ENCODE measurements at regions not wholly inside any gene's neighbourhood (a gene's known extent, or its start where the extent isn't known, plus 50 kb on each side); places are given as distances from the start of the nearest gene placed in this dataset.
A peak's percentile ranks its signal among the peaks of the same experiment; 100 is the strongest.
"Not testable (repeated sequence)": the region's sequence is repeated elsewhere in the genome, so short reads cannot be mapped to it uniquely, and the experiment has no call there.

DNA sequence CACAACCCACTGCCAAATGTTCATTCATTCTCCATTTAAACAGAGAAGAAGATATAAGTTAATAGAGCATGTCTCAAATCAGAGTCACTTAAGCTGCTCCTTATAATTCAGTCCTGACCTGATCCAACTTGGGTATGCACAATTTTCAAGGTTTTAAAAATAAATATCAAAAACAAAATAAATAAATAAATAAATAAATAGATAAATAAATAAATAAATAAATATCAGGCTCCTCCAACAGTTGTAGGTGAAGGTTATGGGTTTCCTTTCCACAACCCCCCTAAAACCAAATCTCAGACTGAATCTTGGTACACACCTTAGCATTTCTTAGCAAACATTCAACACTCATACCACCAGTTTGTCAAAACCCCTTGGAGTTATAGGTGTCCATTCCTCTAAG, 204.4 kb downstream of the PARM1 start:
- Histone ChIP-seq H3K27me3 (ENCODE audit: control insufficient read depth in 1 of 2, insufficient read depth in 2 of 2, low read length in 2 of 2) (no peaks in the 10 kb centered on the region), H3K27ac (ENCODE audit: low read depth in 2 of 2, low read length in 1 of 2) (no peak overlapping the region), H3K36me3 (ENCODE audit: control insufficient read depth in 2 of 2, insufficient read depth in 2 of 2, low read length in 1 of 2) (no peaks in the 10 kb centered on the region), H3K9me3 (ENCODE audit: control insufficient read depth in 2 of 2, insufficient read depth in 1 of 2, low read depth in 1 of 2, low read length in 1 of 2) (no peaks in the 10 kb centered on the region), H3K4me1 (ENCODE audit: control insufficient read depth in 2 of 2, insufficient read depth in 2 of 2, low read length in 1 of 2) (no peaks in the 10 kb centered on the region), H3K4me3 (ENCODE audit: low read depth in 1 of 2, low read length in 2 of 2) (no peak overlapping the region)

DNA sequence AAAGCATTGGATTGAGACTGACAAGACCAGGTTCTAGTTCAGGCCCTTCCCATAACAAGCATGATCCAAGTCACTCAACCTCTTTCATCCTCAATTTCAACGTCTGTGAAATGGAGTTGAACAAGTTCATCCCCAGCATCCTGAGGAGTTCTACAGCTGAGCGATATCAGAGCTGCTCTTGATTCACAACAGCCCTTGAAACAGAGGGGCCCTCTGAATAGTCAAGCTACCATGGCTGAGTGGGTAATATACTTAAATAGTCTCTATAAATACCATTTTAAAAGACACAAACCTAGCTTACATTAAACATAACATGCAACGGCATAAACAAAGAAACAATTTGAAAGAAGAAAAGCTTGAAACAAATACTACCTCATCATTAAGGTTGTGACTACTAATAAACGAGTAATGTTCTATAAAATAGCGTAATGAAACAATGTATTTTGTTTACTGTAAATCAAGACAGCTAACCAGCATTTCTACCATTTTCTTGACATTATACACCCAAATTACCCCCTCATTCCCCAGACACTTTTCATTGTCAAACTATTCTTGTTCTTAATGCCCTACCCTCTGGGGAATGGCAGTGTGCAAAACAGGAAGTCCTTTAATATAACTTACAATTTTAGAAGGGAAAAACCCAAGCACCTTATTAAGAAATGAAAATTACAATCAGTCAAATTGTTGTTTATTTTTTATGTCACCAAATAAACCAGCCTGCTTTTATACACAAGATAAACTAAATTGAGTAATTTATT, 202.3 kb downstream of the PARM1 start:
- no peak overlapping the region for H3K4me3 ChIP-seq (ENCODE audit: low read depth in 1 of 2, low read length in 2 of 2)
- H3K4me1 ChIP-seq (ENCODE audit: control insufficient read depth in 2 of 2, insufficient read depth in 2 of 2, low read length in 1 of 2), result no peaks in the 10 kb centered on the region
- H3K27ac ChIP-seq (ENCODE audit: low read depth in 2 of 2, low read length in 1 of 2), result no peak overlapping the region
- no peaks in the 10 kb centered on the region for H3K36me3 ChIP-seq (ENCODE audit: control insufficient read depth in 2 of 2, insufficient read depth in 2 of 2, low read length in 1 of 2)
- H3K9me3 ChIP-seq (ENCODE audit: control insufficient read depth in 2 of 2, insufficient read depth in 1 of 2, low read depth in 1 of 2, low read length in 1 of 2), result no peaks in the 10 kb centered on the region
- H3K27me3 ChIP-seq (ENCODE audit: control insufficient read depth in 1 of 2, insufficient read depth in 2 of 2, low read length in 2 of 2), result no peaks in the 10 kb centered on the region
- 74 to 82% methylated on average over 5 of the region's 5 CpGs for WGBS, 2 donors

DNA sequence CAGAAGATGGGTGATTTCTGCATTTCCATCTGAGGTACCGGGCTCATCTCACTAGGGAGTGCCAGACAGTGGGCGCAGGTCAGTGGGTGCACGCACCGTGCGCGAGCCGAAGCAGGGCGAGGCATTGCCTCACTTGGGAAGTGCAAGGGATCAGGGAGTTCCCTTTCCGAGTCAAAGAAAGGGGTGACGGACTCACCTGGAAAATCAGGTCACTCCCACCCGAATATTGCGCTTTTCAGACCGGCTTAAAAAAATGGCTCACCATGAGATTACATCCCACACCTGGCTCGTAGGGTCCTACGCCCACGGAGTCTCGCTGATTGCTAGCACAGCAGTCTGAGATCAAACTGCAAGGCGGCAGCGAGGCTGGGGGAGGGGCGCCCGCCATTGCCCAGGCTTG, 194.0 kb downstream of the PARM1 start:
- not testable (repeated sequence) for H3K36me3 ChIP-seq (ENCODE audit: control insufficient read depth in 2 of 2, insufficient read depth in 2 of 2, low read length in 1 of 2); H3K27me3 ChIP-seq (ENCODE audit: control insufficient read depth in 1 of 2, insufficient read depth in 2 of 2, low read length in 2 of 2); H3K27ac ChIP-seq (ENCODE audit: low read depth in 2 of 2, low read length in 1 of 2); H3K4me1 ChIP-seq (ENCODE audit: control insufficient read depth in 2 of 2, insufficient read depth in 2 of 2, low read length in 1 of 2); H3K9me3 ChIP-seq (ENCODE audit: control insufficient read depth in 2 of 2, insufficient read depth in 1 of 2, low read depth in 1 of 2, low read length in 1 of 2)
- WGBS, 2 donors, result 42 to 51% methylated on average over 8 to 13 of the region's 21 CpGs
- peak overlapping the region; percentile 17 to 42 for H3K4me3 ChIP-seq (ENCODE audit: low read depth in 1 of 2, low read length in 2 of 2)

DNA sequence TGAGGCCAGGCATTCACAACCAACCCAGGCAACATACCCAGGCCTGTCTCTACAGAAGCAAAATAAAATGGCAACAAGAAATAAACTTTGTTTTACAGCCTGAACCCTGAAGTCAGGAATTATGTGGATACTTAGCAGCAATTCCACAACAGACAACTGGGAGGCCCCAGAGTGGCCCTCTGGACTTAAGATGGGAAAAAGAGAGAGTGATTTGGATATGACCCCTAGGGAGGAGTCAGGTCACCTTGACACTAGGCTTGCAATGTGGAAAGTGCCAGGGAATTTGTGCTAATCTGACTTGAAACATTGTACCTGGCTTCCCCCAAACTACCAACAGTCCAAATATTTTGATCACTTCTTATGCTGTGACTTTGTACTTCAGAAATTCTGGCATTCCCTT, 193.1 kb downstream of the PARM1 start:
- Histone ChIP-seq H3K27me3 (ENCODE audit: control insufficient read depth in 1 of 2, insufficient read depth in 2 of 2, low read length in 2 of 2) (no peaks in the 10 kb centered on the region), H3K27ac (ENCODE audit: low read depth in 2 of 2, low read length in 1 of 2) (no peak overlapping the region), H3K36me3 (ENCODE audit: control insufficient read depth in 2 of 2, insufficient read depth in 2 of 2, low read length in 1 of 2) (no peaks in the 10 kb centered on the region), H3K4me1 (ENCODE audit: control insufficient read depth in 2 of 2, insufficient read depth in 2 of 2, low read length in 1 of 2) (no peaks in the 10 kb centered on the region), H3K4me3 (ENCODE audit: low read depth in 1 of 2, low read length in 2 of 2) (no peak overlapping the region), H3K9me3 (ENCODE audit: control insufficient read depth in 2 of 2, insufficient read depth in 1 of 2, low read depth in 1 of 2, low read length in 1 of 2) (no peaks in the 10 kb centered on the region)

DNA sequence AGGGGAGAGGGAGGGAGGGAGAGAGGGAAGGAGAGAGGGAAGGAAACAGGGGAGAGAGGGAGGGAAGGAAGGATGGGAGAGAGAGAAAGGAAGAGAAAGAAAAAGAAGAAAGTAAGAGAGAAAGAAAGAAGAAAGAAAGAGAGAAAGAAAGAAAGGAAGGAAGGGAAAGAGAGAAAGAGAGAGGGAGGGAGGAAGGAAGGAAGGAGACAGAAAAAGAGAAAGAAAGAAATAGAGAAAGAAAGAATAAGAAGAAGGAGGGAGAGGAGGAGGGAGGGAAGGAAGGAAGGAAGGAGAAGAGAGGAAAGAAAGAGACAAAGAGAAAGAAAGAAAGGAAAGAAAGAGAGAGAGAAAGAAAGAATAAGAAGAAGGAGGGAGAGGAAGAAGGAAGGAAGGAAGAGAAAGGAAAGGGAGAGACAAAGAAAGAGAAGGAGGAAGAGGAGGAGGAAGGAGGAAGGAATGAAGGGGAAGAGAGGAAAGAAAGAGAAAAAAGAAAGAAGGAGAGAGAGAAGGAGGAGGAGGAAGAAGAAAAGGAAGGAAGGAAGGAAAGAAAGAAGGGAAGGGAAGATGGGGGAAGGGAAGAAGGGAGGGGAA, 189.6 kb downstream of the PARM1 start:
- Histone ChIP-seq H3K9me3 (ENCODE audit: control insufficient read depth in 2 of 2, insufficient read depth in 1 of 2, low read depth in 1 of 2, low read length in 1 of 2) (peaks cover 0 to 3% of the 10 kb centered on the region in 2 donors), H3K27ac (ENCODE audit: low read depth in 2 of 2, low read length in 1 of 2) (no peak overlapping the region), H3K4me3 (ENCODE audit: low read depth in 1 of 2, low read length in 2 of 2) (no peak overlapping the region), H3K27me3 (ENCODE audit: control insufficient read depth in 1 of 2, insufficient read depth in 2 of 2, low read length in 2 of 2) (no peaks in the 10 kb centered on the region), H3K4me1 (ENCODE audit: control insufficient read depth in 2 of 2, insufficient read depth in 2 of 2, low read length in 1 of 2) (no peaks in the 10 kb centered on the region), H3K36me3 (ENCODE audit: control insufficient read depth in 2 of 2, insufficient read depth in 2 of 2, low read length in 1 of 2) (no peaks in the 10 kb centered on the region)

DNA sequence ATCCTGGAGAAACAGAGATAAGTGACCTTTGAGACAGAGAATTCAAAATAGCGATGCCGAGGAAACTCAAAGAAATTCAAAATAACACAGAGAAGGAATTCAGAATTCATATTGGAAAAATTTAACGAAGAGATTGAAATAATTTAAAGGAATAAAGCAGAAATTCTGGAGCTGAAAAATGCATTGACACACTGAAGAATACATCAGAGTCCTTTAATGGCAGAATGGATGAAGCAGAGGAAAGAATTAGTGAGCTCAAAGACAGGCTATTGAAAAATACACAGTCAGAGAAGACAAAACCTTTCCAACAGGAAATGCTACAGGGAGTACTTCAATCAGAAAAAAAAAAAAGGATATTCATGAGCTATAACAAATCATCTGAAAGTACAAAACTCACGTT, 185.8 kb downstream of the PARM1 start:
- no peaks in the 10 kb centered on the region for H3K36me3 ChIP-seq (ENCODE audit: control insufficient read depth in 2 of 2, insufficient read depth in 2 of 2, low read length in 1 of 2)
- no peaks in the 10 kb centered on the region for H3K4me1 ChIP-seq (ENCODE audit: control insufficient read depth in 2 of 2, insufficient read depth in 2 of 2, low read length in 1 of 2)
- no peak overlapping the region for H3K4me3 ChIP-seq (ENCODE audit: low read depth in 1 of 2, low read length in 2 of 2)
- peaks cover 0 to 6% of the 10 kb centered on the region in 2 donors for H3K9me3 ChIP-seq (ENCODE audit: control insufficient read depth in 2 of 2, insufficient read depth in 1 of 2, low read depth in 1 of 2, low read length in 1 of 2)
- WGBS, 2 donors, result 91 to 92% methylated on average over 4 of the region's 4 CpGs
- no peaks in the 10 kb centered on the region for H3K27me3 ChIP-seq (ENCODE audit: control insufficient read depth in 1 of 2, insufficient read depth in 2 of 2, low read length in 2 of 2)
- H3K27ac ChIP-seq (ENCODE audit: low read depth in 2 of 2, low read length in 1 of 2), result no peak overlapping the region

DNA sequence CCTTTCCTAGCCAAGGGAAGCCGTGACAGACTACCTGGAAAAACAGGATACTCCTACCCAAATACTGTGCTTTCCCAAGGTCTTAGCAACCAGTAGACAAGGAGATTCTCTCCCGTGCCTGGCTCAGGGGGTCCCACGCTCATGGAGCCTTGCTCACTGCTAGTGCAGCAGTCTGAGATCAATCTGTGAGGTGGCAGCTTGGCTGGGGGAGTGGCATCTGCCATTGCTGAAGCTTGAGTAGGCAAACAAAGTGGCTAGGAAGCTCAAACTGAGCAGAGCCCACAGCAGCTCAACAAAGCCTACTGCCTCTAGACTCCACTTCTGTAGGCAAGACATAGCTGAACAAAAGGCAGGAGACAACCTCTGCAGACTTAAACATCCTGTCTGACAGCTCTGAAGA, 177.1 kb downstream of the PARM1 start:
- H3K4me3 ChIP-seq (ENCODE audit: low read depth in 1 of 2, low read length in 2 of 2), result no peak overlapping the region

DNA sequence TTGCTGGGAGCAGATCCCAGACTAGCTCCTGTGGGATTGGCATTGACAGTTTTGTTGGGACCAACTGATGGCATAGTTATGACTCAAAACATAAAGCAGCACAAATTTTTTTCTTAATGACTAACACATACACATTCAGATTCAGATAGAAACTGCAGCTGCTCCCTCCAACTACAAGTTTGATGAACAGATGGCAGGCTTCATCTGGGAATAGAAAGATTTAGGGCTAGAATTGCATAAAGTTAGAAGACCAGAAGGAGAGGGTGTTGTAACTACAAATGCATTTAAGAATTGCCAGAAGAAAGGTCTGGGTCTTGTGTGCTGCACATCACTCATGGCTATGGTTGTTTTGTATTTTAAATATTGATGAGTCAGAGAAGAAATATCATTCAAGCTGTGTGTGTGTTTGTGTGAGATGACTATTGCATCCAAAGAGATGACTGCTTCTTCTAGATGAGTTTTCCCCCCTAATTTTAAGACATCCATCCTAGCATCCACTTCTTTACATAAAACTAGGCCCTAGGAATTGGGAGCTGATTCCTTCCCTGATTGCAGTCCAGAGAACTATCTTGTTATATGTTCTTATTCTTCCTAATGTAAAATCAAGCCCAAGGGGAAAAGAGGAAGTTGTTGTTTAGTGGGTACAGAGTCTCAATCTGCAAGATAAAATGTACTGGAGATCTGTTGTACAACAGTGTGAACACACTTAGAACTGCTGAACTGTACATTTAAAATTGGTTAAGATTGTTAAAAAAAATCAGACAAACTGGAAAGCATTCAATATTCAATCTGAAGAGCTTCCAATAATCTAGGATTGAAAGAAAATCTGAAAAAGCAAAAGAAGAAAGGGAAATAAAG, 175.1 kb downstream of the PARM1 start:
- Histone ChIP-seq H3K27ac (ENCODE audit: low read depth in 2 of 2, low read length in 1 of 2) (no peak overlapping the region), H3K27me3 (ENCODE audit: control insufficient read depth in 1 of 2, insufficient read depth in 2 of 2, low read length in 2 of 2) (no peaks in the 10 kb centered on the region), H3K36me3 (ENCODE audit: control insufficient read depth in 2 of 2, insufficient read depth in 2 of 2, low read length in 1 of 2) (no peaks in the 10 kb centered on the region)

More for the DNA sequence above, 177.1 kb downstream of the PARM1 start:
- 73 to 90% methylated on average over 3 of the region's 3 CpGs for WGBS, 2 donors
- Histone ChIP-seq H3K27me3 (ENCODE audit: control insufficient read depth in 1 of 2, insufficient read depth in 2 of 2, low read length in 2 of 2) (no peaks in the 10 kb centered on the region), H3K9me3 (ENCODE audit: control insufficient read depth in 2 of 2, insufficient read depth in 1 of 2, low read depth in 1 of 2, low read length in 1 of 2) (no peaks in the 10 kb centered on the region), H3K4me1 (ENCODE audit: control insufficient read depth in 2 of 2, insufficient read depth in 2 of 2, low read length in 1 of 2) (no peaks in the 10 kb centered on the region), H3K36me3 (ENCODE audit: control insufficient read depth in 2 of 2, insufficient read depth in 2 of 2, low read length in 1 of 2) (no peaks in the 10 kb centered on the region), H3K27ac (ENCODE audit: low read depth in 2 of 2, low read length in 1 of 2) (no peak overlapping the region)

DNA sequence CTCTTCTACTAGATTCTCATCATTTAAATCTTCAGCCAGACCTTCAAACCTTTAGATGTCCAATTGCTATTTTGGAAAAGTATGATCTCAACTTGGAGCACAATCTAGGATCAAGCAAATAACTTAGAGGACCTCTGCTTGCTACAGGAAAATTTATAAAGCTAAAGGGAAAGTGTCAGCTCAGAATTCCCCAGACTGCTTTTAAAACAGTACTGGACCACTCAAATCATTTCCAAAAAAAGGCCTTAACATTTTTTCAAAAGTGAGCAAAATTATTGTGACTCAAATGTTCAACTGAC, 169.8 kb downstream of the PARM1 start:
- Histone ChIP-seq H3K9me3 (ENCODE audit: control insufficient read depth in 2 of 2, insufficient read depth in 1 of 2, low read depth in 1 of 2, low read length in 1 of 2) (peaks cover 0 to 5% of the 10 kb centered on the region in 2 donors), H3K27ac (ENCODE audit: low read depth in 2 of 2, low read length in 1 of 2) (no peak overlapping the region), H3K4me1 (ENCODE audit: control insufficient read depth in 2 of 2, insufficient read depth in 2 of 2, low read length in 1 of 2) (no peaks in the 10 kb centered on the region), H3K27me3 (ENCODE audit: control insufficient read depth in 1 of 2, insufficient read depth in 2 of 2, low read length in 2 of 2) (no peaks in the 10 kb centered on the region), H3K36me3 (ENCODE audit: control insufficient read depth in 2 of 2, insufficient read depth in 2 of 2, low read length in 1 of 2) (no peaks in the 10 kb centered on the region), H3K4me3 (ENCODE audit: low read depth in 1 of 2, low read length in 2 of 2) (no peak overlapping the region)

More for the DNA sequence above, 175.1 kb downstream of the PARM1 start:
- Histone ChIP-seq H3K4me1 (ENCODE audit: control insufficient read depth in 2 of 2, insufficient read depth in 2 of 2, low read length in 1 of 2) (no peaks in the 10 kb centered on the region), H3K4me3 (ENCODE audit: low read depth in 1 of 2, low read length in 2 of 2) (no peak overlapping the region), H3K9me3 (ENCODE audit: control insufficient read depth in 2 of 2, insufficient read depth in 1 of 2, low read depth in 1 of 2, low read length in 1 of 2) (no peaks in the 10 kb centered on the region)
